HepG2 (cell line): ENCODE measurements at regions not wholly inside any gene's neighbourhood (a gene's known extent, or its start where the extent isn't known, plus 50 kb on each side); places are given as distances from the start of the nearest gene placed in this dataset.

Experiments used
- ATAC-seq: fragments of 200-7000 bp; cut with Tn5 transposase; 3 replicates; pipeline ENCODE4 v1.9.1; 2020; ENCODE audit warnings: mild to moderate bottlenecking, moderate library complexity
- BruUV-seq: library from RNA; stranded (reverse); fragments of 400-500 nt; replicated peaks from 2 replicates; lab custom pipeline; 2021; lab: Mats Ljungman, UMichigan
- CTCF ChIA-PET: fragments of 300-600 bp; formaldehyde crosslinking; extraction: SDS; loops from one replicate; lab custom pipeline; 2021; ENCODE audit warnings: low total read pairs, inconsistent platforms, low intra/inter-chr PET ratio; lab: Yijun Ruan, JAX
- POLR2A ChIA-PET: fragments of 350-600 bp; sonication (Branson Sonifier 250); formaldehyde crosslinking; loops from one replicate; lab custom pipeline; 2020; ENCODE audit warnings: antibody characterized with exemption, inconsistent platforms; lab: Yijun Ruan, JAX
- DNase-seq: peaks from one replicate; pipeline ENCODE4 v3.0.0-alpha.2; 2015; ENCODE audit warnings: low spot score
- FAIRE-seq: peaks from 3 replicates; lab custom pipeline; 2011; peaks lifted over from hg19 to GRCh38; lab: Jason Lieb, UNC
- H2AFZ ChIP-seq: one replicate; pipeline ENCODE4 v1.6.1; 2011; ENCODE audit warnings: low read length, inconsistent platforms
- H3K27ac ChIP-seq: fragments of 300-600 bp; 3 replicates; pipeline ENCODE4 v1.8.0; 2011; ENCODE audit warnings: mixed run types, mild to moderate bottlenecking, mixed read lengths, low read length, inconsistent platforms; ENCODE audit not compliant: insufficient read depth; ENCODE audit errors: extremely low read length
- H3K27me3 ChIP-seq, 2 experiments: fragments of 200-600 bp in 1 of 2; 2 replicates in 1 of 2; 3 replicates in 1 of 2; pipeline versions ENCODE4 v1.6.0 to v1.8.0; 2011; ENCODE audit warnings: low read length in 2 of 2, mild to moderate bottlenecking in 2 of 2, moderate library complexity in 2 of 2, inconsistent platforms in 1 of 2; ENCODE audit not compliant: insufficient read depth in 2 of 2, control insufficient read depth in 1 of 2
- H3K36me3 ChIP-seq, 2 experiments: fragments of 200-600 bp in 1 of 2; replicated peaks in 1 of 2; 2 replicates in 1 of 2; 3 replicates in 1 of 2; pipeline versions ENCODE4 v1.5.1 to v1.8.0; 2011; ENCODE audit warnings: low read length in 2 of 2, inconsistent platforms in 1 of 2; ENCODE audit not compliant: insufficient read depth in 2 of 2, control insufficient read depth in 1 of 2
- H3K4me1 ChIP-seq: 2 replicates; pipeline ENCODE4 v1.5.1; 2012; ENCODE audit warnings: low read length, inconsistent platforms; ENCODE audit not compliant: insufficient read depth
- H3K4me2 ChIP-seq: 2 replicates; pipeline ENCODE4 v1.6.0; 2011; ENCODE audit warnings: low read depth, low read length, inconsistent platforms
- H3K4me3 ChIP-seq, 3 experiments: fragments of 200-600 bp in 1 of 3; sonication (generic), shearing (Covaris generic) in 1 of 3; replicated peaks in 1 of 3; 2 replicates each; pipeline ENCODE4 v1.5.1; 2011 to 2016; ENCODE audit warnings: low read length in 3 of 3, inconsistent platforms in 2 of 3, low read depth in 2 of 3, mild to moderate bottlenecking in 2 of 3, control low read depth in 1 of 3, mixed read lengths in 1 of 3; ENCODE audit not compliant: insufficient read depth in 1 of 3
- H3K79me2 ChIP-seq: one replicate; pipeline ENCODE4 v1.6.1; 2011; ENCODE audit warnings: low read length, inconsistent platforms; ENCODE audit not compliant: insufficient read depth
- H3K9ac ChIP-seq: 2 replicates; pipeline ENCODE4 v1.6.0; 2011; ENCODE audit warnings: mild to moderate bottlenecking, low read depth, low read length, inconsistent platforms; ENCODE audit not compliant: insufficient read depth
- H3K9me3 ChIP-seq: 2 replicates; pipeline ENCODE4 v1.5.1; 2012; ENCODE audit warnings: mild to moderate bottlenecking, low read length
- H4K20me1 ChIP-seq: 2 replicates; pipeline ENCODE4 v1.6.0; 2011; ENCODE audit warnings: inconsistent platforms, mild to moderate bottlenecking, low read length, moderate library complexity; ENCODE audit not compliant: insufficient read depth
- CCDC6 ChIP-seq: sonication (generic); formaldehyde crosslinking; IDR thresholded peaks from 2 replicates; pipeline ENCODE4 v1.8.1; 2022; ENCODE audit warnings: mild to moderate bottlenecking, missing genetic modification reagents, moderate library complexity
- RELA ChIP-seq: sonication (generic); formaldehyde crosslinking; IDR thresholded peaks from 2 replicates; pipeline ENCODE4 v1.4.0; 2020; ENCODE audit warnings: missing genetic modification reagents
- ZNF546 ChIP-seq: sonication (generic); formaldehyde crosslinking; conservative IDR thresholded peaks from 2 replicates; pipeline ENCODE4 v1.8.1; 2023; ENCODE audit warnings: mild to moderate bottlenecking, missing genetic modification reagents
- ZNF547 ChIP-seq: sonication (generic); formaldehyde crosslinking; IDR thresholded peaks from 2 replicates; pipeline ENCODE4 v1.5.1; 2020; ENCODE audit warnings: mild to moderate bottlenecking, missing genetic modification reagents
- ZNF781 ChIP-seq: sonication (generic); formaldehyde crosslinking; IDR thresholded peaks from 2 replicates; pipeline ENCODE4 v1.5.1; 2020; ENCODE audit warnings: borderline replicate concordance, mild to moderate bottlenecking, missing genetic modification reagents; ENCODE audit errors: not compliant biosample characterization
- ZSCAN5A ChIP-seq: sonication (generic); formaldehyde crosslinking; IDR thresholded peaks from 2 replicates; pipeline ENCODE4 v1.8.0; 2022; ENCODE audit warnings: mild to moderate bottlenecking, missing genetic modification reagents, borderline replicate concordance
- ZUFSP ChIP-seq: sonication (generic); formaldehyde crosslinking; IDR thresholded peaks from 2 replicates; pipeline ENCODE4 v1.9.0; 2021; ENCODE audit warnings: missing genetic modification reagents, mild to moderate bottlenecking, borderline replicate concordance
- WGBS: methylation state at CpG from one replicate; pipeline ENCODE4 v1.1.6; 2017; ENCODE audit warnings: low lambda C conversion rate; 5-methylcytosine and 5-hydroxymethylcytosine counted together
- in situ Hi-C: cut with HindIII; loops from 2 replicates; pipeline ENCODE4 v1.10.0; 2017; ENCODE audit warnings: low pct_unique_long_range_greater_than_20kb; ENCODE audit not compliant: extremely low pct_ligation_motif_present
- intact Hi-C: fragments of 100-400 bp; cut with micrococcal nuclease; formaldehyde crosslinking; loops from one replicate; pipeline ENCODE4 v1.10.0; 2022; ENCODE audit not compliant: unreplicated experiment
- TF ChIP-seq, protein P1 (sequence below): fragments of 450-650 bp; IDR thresholded peaks from 2 replicates; pipeline ENCODE4 v1.6.1; 2017

GRCh38 chr10:4456279-4456678, 369.7 kb upstream of the AKR1E2 start:
- Histone ChIP-seq H3K4me2 (no peak overlapping the region), H3K27ac (no peak overlapping the region), H3K9ac (no peak overlapping the region), H2AFZ (no peak overlapping the region), H3K36me3 (no peaks in the 10 kb centered on the region), H3K27me3 (no peaks in the 10 kb centered on the region; a peak in 1 of 5 replicates), H3K4me1 (peaks cover 17% of the 10 kb centered on the region), H3K9me3 (no peaks in the 10 kb centered on the region), H3K4me3 (no peak overlapping the region), H4K20me1 (no peaks in the 10 kb centered on the region), H3K79me2 (no peaks in the 10 kb centered on the region)
- CTCF ChIA-PET, result no interaction called here
- ATAC-seq, result no peak
- no TSS peak for BruUV-seq
- in situ Hi-C loops, result no loop called here
- intact Hi-C loops, result no loop called here
- DNase-seq, result no peak
- no peak for TF ChIP-seq ZNF781 (CRISPR knock-in tag)
- no peak for TF ChIP-seq CCDC6 (CRISPR knock-in tag)
- TF ChIP-seq ZNF547 (CRISPR knock-in tag), result no peak
- TF ChIP-seq RELA (CRISPR knock-in tag), result no peak
- no peak for TF ChIP-seq ZSCAN5A (CRISPR knock-in tag)
- TF ChIP-seq, protein P1, sequence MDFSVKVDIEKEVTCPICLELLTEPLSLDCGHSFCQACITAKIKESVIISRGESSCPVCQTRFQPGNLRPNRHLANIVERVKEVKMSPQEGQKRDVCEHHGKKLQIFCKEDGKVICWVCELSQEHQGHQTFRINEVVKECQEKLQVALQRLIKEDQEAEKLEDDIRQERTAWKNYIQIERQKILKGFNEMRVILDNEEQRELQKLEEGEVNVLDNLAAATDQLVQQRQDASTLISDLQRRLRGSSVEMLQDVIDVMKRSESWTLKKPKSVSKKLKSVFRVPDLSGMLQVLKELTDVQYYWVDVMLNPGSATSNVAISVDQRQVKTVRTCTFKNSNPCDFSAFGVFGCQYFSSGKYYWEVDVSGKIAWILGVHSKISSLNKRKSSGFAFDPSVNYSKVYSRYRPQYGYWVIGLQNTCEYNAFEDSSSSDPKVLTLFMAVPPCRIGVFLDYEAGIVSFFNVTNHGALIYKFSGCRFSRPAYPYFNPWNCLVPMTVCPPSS, result no peak
- TF ChIP-seq ZNF546 (CRISPR knock-in tag), result no peak
- TF ChIP-seq ZUFSP (CRISPR knock-in tag), result no peak
- 12% methylated on average over 3 of the region's 3 CpGs for WGBS
- no peak for FAIRE-seq
- POLR2A ChIA-PET, result no interaction called here
